Lower lobe of right lung (tissue), 2 donors: ENCODE measurements at regions not wholly inside any gene's neighbourhood (a gene's known extent, or its start where the extent isn't known, plus 50 kb on each side); places are given as distances from the start of the nearest gene placed in this dataset.
A peak's percentile ranks its signal among the peaks of the same experiment; 100 is the strongest.

Experiments used
- ATAC-seq, 2 donors: fragments of 200-7000 bp; cut with Tn5 transposase; one replicate each; pipeline ENCODE4 v1.9.1; 2020 to 2022; ENCODE audit warnings: mild to moderate bottlenecking in 2 of 2, moderate library complexity in 2 of 2
- DNase-seq: peaks from one replicate; pipeline ENCODE4 v3.0.0-alpha.2; 2020
- H3K27ac ChIP-seq: fragments of 200-600 bp; one replicate; pipeline ENCODE4 v1.8.0; 2022
- H3K27me3 ChIP-seq: fragments of 200-600 bp; one replicate; pipeline ENCODE4 v1.8.0; 2022; ENCODE audit warnings: low read depth
- H3K36me3 ChIP-seq: fragments of 200-600 bp; one replicate; pipeline ENCODE4 v1.8.0; 2022; ENCODE audit warnings: mild to moderate bottlenecking
- H3K4me1 ChIP-seq: fragments of 200-600 bp; one replicate; pipeline ENCODE4 v1.8.0; 2022
- H3K4me3 ChIP-seq: fragments of 200-600 bp; one replicate; pipeline ENCODE4 v1.8.0; 2022; ENCODE audit warnings: mild to moderate bottlenecking
- H3K9me3 ChIP-seq: fragments of 200-600 bp; one replicate; pipeline ENCODE4 v1.8.0; 2022
- CTCF ChIP-seq: fragments of 200-600 bp; IDR thresholded peaks from one replicate; pipeline ENCODE4 v1.8.0; 2022; ENCODE audit warnings: antibody characterized with exemption, mild to moderate bottlenecking
- intact Hi-C: fragments of 100-400 bp; cut with DNase I; formaldehyde crosslinking; loops from one replicate; pipeline ENCODE4 v1.11.0; 2022
- donor health status: DM: no; HTN: yes; CAD: no; lungs with severe emphysema.

DNA sequence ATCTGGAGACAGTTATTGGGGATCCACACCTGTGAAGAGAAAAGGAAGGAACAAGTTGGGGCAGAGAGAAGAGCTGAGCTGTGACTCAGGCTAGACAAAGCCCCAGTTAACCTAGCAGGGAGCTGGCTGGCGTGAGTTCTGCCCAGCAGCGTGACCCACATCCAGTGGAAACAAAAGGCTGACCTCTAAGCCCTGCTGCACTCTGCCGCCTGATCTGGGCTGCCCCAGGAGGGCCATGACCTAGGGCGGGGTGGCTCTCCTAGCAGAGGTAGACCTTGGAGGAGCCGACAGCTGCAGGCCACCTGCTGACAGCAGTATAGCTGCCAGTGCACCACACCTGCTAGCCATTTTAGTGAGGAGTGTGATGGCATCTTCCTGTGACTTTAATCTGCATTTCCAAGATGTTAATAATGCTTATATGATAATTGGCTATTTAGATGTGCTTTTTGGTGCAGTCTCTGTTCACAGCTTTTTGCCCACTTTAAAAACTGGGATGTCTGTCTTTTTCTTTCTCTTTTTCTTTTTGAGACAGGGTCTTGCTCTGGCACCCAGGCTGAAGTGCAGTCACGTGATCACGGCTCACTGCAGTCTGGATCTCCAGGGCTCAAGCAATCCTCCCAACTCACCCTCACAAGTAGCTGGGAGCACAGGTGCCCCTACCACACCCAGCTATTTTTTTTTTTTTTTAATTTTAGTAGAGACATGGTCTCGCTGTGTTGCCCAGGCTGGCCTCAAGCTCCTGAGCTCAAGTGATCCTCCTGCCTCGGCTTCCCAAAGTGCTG lies 78.1 kb downstream of the LSM3 start:
- intact Hi-C loops = no loop called here
- no peak overlapping the region for H3K27ac ChIP-seq
- ATAC-seq = no peak
- no peak overlapping the region for H3K4me3 ChIP-seq
- no peaks in the 10 kb centered on the region for H3K36me3 ChIP-seq
- no peak for TF ChIP-seq CTCF
- H3K4me1 ChIP-seq = peaks cover 5% of the 10 kb centered on the region
- H3K27me3 ChIP-seq = peaks cover 4% of the 10 kb centered on the region
- no peaks in the 10 kb centered on the region for H3K9me3 ChIP-seq
- no peak for DNase-seq

DNA sequence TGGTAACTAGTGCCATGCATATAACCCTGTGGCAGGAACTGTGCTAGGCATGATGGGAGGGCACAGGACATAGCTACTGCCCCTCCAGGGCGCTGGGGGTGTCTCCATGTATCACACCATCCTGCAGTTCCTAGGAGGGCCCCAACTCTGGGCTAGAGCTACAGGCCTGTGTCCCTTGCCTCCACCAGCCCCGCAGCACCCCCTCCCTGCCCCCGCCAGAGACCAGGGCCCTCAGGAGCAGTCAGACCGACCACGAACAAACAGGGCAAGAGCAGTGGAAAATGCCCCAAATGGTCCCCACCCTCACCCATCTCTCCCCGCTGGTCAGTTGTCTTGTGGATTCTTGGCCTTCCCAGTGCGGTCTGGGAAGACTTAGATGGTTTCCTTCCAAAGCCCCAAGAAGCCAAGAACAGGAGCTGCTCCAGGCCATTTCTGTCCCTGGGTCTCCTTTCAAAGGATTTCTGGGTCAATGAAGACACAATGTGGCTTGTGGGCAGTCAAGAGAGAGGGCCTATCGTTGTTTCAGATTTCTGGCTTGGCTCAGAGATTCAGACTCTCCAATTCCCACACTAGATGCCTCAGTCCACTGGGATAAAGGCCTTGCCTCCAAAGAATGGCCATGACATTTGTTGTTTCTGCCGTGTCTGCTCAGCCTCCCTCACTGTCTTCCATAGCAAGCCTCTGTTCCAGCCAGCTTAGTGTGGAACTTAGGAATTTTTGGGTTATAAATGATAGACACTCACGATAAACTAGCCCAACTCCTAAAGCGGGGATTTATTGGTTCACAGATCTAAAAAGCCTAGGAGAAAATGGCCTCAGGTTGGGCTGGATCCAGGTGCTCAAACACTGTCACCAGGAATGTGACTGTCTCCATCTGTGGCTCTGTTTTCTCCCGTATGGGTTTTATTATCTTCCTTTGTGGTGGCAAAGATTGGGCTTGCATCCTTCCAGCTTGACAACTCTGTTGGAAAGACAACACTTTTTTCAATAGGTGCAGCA lies 80.6 kb downstream of the LSM3 start:
- no peak for DNase-seq
- intact Hi-C loops = no loop called here
- no peak overlapping the region for H3K4me3 ChIP-seq
- ATAC-seq = no peak
- H3K27me3 ChIP-seq = peaks cover 4% of the 10 kb centered on the region
- peaks cover 5% of the 10 kb centered on the region for H3K4me1 ChIP-seq
- H3K27ac ChIP-seq = no peak overlapping the region
- H3K36me3 ChIP-seq = no peaks in the 10 kb centered on the region
- TF ChIP-seq CTCF = no peak
- H3K9me3 ChIP-seq = no peaks in the 10 kb centered on the region

DNA sequence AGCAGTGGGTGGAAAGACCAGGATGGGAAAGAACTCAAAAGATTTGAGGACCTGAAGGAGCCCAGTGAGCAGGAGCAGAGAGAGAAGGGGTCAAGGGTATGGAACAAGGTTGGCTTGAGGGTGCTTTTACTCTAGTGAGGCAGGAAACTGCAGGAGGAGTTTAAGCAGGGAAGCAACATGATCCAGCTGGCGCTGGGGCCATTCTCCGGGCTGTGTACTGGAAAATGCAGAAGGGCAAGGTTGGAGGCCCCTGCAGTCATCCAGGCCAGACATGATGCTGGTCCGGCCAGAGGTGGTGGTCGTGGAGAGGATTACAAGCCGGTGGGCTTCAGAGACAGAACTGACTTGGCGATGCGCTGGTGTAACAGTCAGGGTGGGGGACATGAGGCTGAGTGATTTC lies 81.8 kb downstream of the LSM3 start:
- H3K36me3 ChIP-seq = no peaks in the 10 kb centered on the region
- H3K4me1 ChIP-seq = peaks cover 5% of the 10 kb centered on the region
- no peak overlapping the region for H3K4me3 ChIP-seq
- H3K9me3 ChIP-seq = no peaks in the 10 kb centered on the region
- no peak overlapping the region for H3K27ac ChIP-seq
- intact Hi-C loops = loop anchor here (5.0 kb wide), 1 partner anchor 207 kb away; no protein-coding TSS in a partner anchor
- ATAC-seq (no peak), DNase-seq (no peak)
- no peak for TF ChIP-seq CTCF
- peaks cover 4% of the 10 kb centered on the region for H3K27me3 ChIP-seq

DNA sequence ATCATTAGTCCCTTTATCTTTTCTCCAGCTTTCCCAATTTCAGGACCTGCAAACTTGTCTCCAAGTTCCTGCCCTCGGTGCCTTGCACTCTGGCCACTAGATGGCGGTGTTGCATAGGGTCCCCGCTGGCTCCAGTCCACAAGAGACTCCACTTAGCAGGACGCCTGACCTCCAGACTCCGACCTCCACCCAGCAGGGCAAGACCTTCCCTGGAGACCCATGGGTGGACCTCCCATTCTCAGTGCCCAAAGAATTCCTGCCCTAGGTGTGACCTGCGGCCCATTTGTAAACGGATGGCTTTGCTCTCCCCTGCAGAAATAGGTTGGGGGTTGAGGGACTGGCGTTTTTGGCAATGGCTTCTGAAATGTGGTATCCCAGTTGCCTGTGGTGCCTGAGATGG lies 82.6 kb downstream of the LSM3 start:
- Histone ChIP-seq H3K9me3 (no peaks in the 10 kb centered on the region), H3K4me1 (peaks cover 5% of the 10 kb centered on the region), H3K27ac (no peak overlapping the region), H3K27me3 (peaks cover 5% of the 10 kb centered on the region), H3K36me3 (no peaks in the 10 kb centered on the region), H3K4me3 (no peak overlapping the region)
- DNase-seq (peak; percentile 86), ATAC-seq (peak; percentile 88 to 91)
- intact Hi-C loops = loop anchor here (5.0 kb wide), 1 partner anchor 206 kb away; no protein-coding TSS in a partner anchor
- TF ChIP-seq CTCF = peak; percentile 99

DNA sequence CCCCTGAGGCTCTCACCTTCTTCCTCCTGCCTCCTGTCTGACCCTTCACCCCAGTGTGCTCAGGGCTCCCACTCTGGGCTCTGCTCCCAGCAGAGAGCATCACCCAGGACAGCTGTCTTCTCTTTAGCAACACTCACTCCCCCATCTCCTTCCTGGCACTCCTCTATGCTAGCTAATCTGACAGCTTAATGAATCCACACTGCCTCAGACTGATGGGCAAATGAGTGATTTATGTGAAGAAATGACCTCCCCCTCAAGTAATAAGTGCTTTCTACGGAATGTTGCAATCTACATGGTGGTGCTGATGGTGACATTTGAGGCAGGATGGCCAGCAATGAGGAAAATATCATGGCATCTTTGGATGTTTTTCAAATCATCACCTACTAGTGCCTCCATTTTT lies 83.6 kb downstream of the LSM3 start:
- Histone ChIP-seq H3K4me1 (peaks cover 5% of the 10 kb centered on the region), H3K27me3 (peaks cover 9% of the 10 kb centered on the region), H3K27ac (no peak overlapping the region), H3K36me3 (no peaks in the 10 kb centered on the region), H3K9me3 (no peaks in the 10 kb centered on the region), H3K4me3 (no peak overlapping the region)
- no peak for DNase-seq
- ATAC-seq = peak; percentile 35 to 46
- no peak for TF ChIP-seq CTCF
- intact Hi-C loops = loop anchor here (5.0 kb wide), 1 partner anchor 205 kb away; no protein-coding TSS in a partner anchor
